22Rv1 (cell line): ENCODE measurements at regions not wholly inside any gene's neighbourhood (a gene's known extent, or its start where the extent isn't known, plus 50 kb on each side); places are given as distances from the start of the nearest gene placed in this dataset.

ENCODE experiments used
- ZFX ChIP-seq: fragments of 450-650 bp; IDR thresholded peaks from 2 replicates; pipeline ENCODE4 v1.6.1; 2017; ENCODE audit warnings: antibody characterized with exemption, borderline replicate concordance
- TF ChIP-seq, protein P1 (sequence below): fragments of 450-650 bp; IDR thresholded peaks from 2 replicates; pipeline ENCODE4 v1.5.1; 2017; ENCODE audit warnings: mild to moderate bottlenecking

DNA sequence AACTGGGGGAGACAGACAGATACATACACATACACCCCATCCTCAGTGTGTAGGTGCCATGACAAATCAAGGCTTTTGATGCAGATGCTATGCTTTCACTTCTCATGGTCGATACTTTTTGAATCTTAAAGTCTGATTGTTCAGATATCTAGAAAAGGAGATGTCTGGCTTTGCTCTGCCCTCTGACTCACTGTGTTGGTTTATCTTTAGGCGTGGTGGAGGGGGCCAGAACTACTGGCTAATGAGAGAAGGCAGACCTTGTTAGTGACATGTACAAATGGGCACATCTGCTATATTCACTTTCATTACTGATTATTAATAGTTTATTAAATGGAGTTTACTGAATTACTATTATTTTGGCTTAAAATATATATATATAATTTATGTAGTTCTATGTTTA lies 444.3 kb upstream of the RGS6 start:
- TF ChIP-seq, protein P1, sequence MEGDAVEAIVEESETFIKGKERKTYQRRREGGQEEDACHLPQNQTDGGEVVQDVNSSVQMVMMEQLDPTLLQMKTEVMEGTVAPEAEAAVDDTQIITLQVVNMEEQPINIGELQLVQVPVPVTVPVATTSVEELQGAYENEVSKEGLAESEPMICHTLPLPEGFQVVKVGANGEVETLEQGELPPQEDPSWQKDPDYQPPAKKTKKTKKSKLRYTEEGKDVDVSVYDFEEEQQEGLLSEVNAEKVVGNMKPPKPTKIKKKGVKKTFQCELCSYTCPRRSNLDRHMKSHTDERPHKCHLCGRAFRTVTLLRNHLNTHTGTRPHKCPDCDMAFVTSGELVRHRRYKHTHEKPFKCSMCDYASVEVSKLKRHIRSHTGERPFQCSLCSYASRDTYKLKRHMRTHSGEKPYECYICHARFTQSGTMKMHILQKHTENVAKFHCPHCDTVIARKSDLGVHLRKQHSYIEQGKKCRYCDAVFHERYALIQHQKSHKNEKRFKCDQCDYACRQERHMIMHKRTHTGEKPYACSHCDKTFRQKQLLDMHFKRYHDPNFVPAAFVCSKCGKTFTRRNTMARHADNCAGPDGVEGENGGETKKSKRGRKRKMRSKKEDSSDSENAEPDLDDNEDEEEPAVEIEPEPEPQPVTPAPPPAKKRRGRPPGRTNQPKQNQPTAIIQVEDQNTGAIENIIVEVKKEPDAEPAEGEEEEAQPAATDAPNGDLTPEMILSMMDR = no peak
- no peak for TF ChIP-seq ZFX
